ENCODE measurements at regions not wholly inside any gene's neighbourhood (a gene's known extent, or its start where the extent isn't known, plus 50 kb on each side); places are given as distances from the start of the nearest gene placed in this dataset.

GRCh38 chr22:47576908-47577307, 814.5 kb downstream of the TBC1D22A start:
- Histone ChIP-seq H2AK5ac (ENCODE audit: low read depth, low read length) (no peak overlapping the region), H3K27me3 (ENCODE audit: control insufficient read depth in 3 of 3, insufficient read depth in 3 of 3, low read depth in 1 of 3, low read length in 3 of 3) (peaks cover 0 to 1% (median 0%) of the 10 kb centered on the region in 3 experiments), H2AFZ (ENCODE audit: low read length) (no peak overlapping the region), H3K4me2 (ENCODE audit: insufficient read depth, low read length, poor library complexity, severe bottlenecking) (no peak overlapping the region), H3K14ac (ENCODE audit: low read length) (no peak overlapping the region), H3K9ac (ENCODE audit: low read depth, low read length, poor library complexity) (no peak overlapping the region), H3K4me3 (ENCODE audit: low read length in 2 of 2) (peak overlapping the region in 1 of 2 donors; percentile 69), H3K9me3 (replicated peaks in 1 of 2; ENCODE audit: control insufficient read depth in 2 of 2, insufficient read depth in 1 of 2, low read depth in 1 of 2, low read length in 2 of 2) (peaks cover 0 to 27% of the 10 kb centered on the region in 2 donors), H3K27ac (replicated peaks; ENCODE audit: low read length) (no peak overlapping the region), H3K36me3 (replicated peaks in 1 of 2; ENCODE audit: control insufficient read depth in 2 of 2, insufficient read depth in 2 of 2, low read length in 2 of 2) (no peaks in the 10 kb centered on the region), H3K4me1 (ENCODE audit: control insufficient read depth in 2 of 2, insufficient read depth in 1 of 2, low read depth in 1 of 2, low read length in 2 of 2) (no peaks in the 10 kb centered on the region), H3K79me1 (ENCODE audit: low read depth, low read length) (peaks cover 3% of the 10 kb centered on the region), H4K8ac (ENCODE audit: low read depth, low read length) (no peak overlapping the region), H4K91ac (ENCODE audit: low read depth, low read length, poor library complexity) (no peak overlapping the region), H3K4ac (ENCODE audit: low read length) (no peak overlapping the region), H2BK5ac (ENCODE audit: low read length) (no peak overlapping the region), H3K18ac (ENCODE audit: low read length) (no peak overlapping the region), H3K23ac (ENCODE audit: low read depth, low read length, poor library complexity) (no peak overlapping the region), H2BK15ac (ENCODE audit: low read length) (no peak overlapping the region), H2BK12ac (ENCODE audit: low read length) (no peak overlapping the region), H2BK120ac (ENCODE audit: low read depth, low read length) (no peak overlapping the region)
- no peak for DNase-seq (ENCODE audit: low spot score)
- WGBS, 2 donors (ENCODE audit: extremely low coverage in 2 of 2, insufficient read length in 2 of 2, insufficient replicate concordance in 1 of 2) = no CpG with 5 or more reads among the region's 3 CpGs

GRCh38 chr22:47575291-47575690, 812.8 kb downstream of the TBC1D22A start:
- no peak overlapping the region for H4K8ac ChIP-seq (ENCODE audit: low read depth, low read length)
- H3K9me3 ChIP-seq (replicated peaks in 1 of 2; ENCODE audit: control insufficient read depth in 2 of 2, insufficient read depth in 1 of 2, low read depth in 1 of 2, low read length in 2 of 2) = peaks cover 0 to 31% of the 10 kb centered on the region in 2 donors
- H3K4ac ChIP-seq (ENCODE audit: low read length) = no peak overlapping the region
- no peak overlapping the region for H2BK12ac ChIP-seq (ENCODE audit: low read length)
- H4K91ac ChIP-seq (ENCODE audit: low read depth, low read length, poor library complexity) = no peak overlapping the region
- H3K14ac ChIP-seq (ENCODE audit: low read length) = no peak overlapping the region
- no peak for DNase-seq (ENCODE audit: low spot score)
- no peak overlapping the region for H3K9ac ChIP-seq (ENCODE audit: low read depth, low read length, poor library complexity)
- H2AFZ ChIP-seq (ENCODE audit: low read length) = no peak overlapping the region
- no CpG with 5 or more reads among the region's 11 CpGs for WGBS, 2 donors (ENCODE audit: extremely low coverage in 2 of 2, insufficient read length in 2 of 2, insufficient replicate concordance in 1 of 2)
- no peak overlapping the region for H2BK5ac ChIP-seq (ENCODE audit: low read length)
- peaks cover 3% of the 10 kb centered on the region for H3K79me1 ChIP-seq (ENCODE audit: low read depth, low read length)
- no peak overlapping the region for H3K27ac ChIP-seq (replicated peaks; ENCODE audit: low read length)
- no peak overlapping the region for H3K23ac ChIP-seq (ENCODE audit: low read depth, low read length, poor library complexity)
- H3K18ac ChIP-seq (ENCODE audit: low read length) = no peak overlapping the region
- no peak overlapping the region for H2AK5ac ChIP-seq (ENCODE audit: low read depth, low read length)
- no peak overlapping the region for H2BK15ac ChIP-seq (ENCODE audit: low read length)
- H2BK120ac ChIP-seq (ENCODE audit: low read depth, low read length) = no peak overlapping the region
- H3K4me1 ChIP-seq (ENCODE audit: control insufficient read depth in 2 of 2, insufficient read depth in 1 of 2, low read depth in 1 of 2, low read length in 2 of 2) = no peaks in the 10 kb centered on the region
- H3K27me3 ChIP-seq (ENCODE audit: control insufficient read depth in 3 of 3, insufficient read depth in 3 of 3, low read depth in 1 of 3, low read length in 3 of 3) = peaks cover 0 to 1% (median 0%) of the 10 kb centered on the region in 3 experiments
- no peak overlapping the region for H3K4me2 ChIP-seq (ENCODE audit: insufficient read depth, low read length, poor library complexity, severe bottlenecking)
- H3K36me3 ChIP-seq (replicated peaks in 1 of 2; ENCODE audit: control insufficient read depth in 2 of 2, insufficient read depth in 2 of 2, low read length in 2 of 2) = no peaks in the 10 kb centered on the region
- H3K4me3 ChIP-seq (ENCODE audit: low read length in 2 of 2) = peak overlapping the region in 1 of 2 donors; percentile 0

- Histone ChIP-seq H3K4me3 (ENCODE audit: low read length in 2 of 2) (peak overlapping the region in 1 of 2 donors; percentile 32), H2BK15ac (ENCODE audit: low read length) (no peak overlapping the region), H3K27me3 (ENCODE audit: control insufficient read depth in 3 of 3, insufficient read depth in 3 of 3, low read depth in 1 of 3, low read length in 3 of 3) (peaks cover 0 to 1% (median 0%) of the 10 kb centered on the region in 3 experiments), H3K36me3 (replicated peaks in 1 of 2; ENCODE audit: control insufficient read depth in 2 of 2, insufficient read depth in 2 of 2, low read length in 2 of 2) (no peaks in the 10 kb centered on the region), H3K27ac (replicated peaks; ENCODE audit: low read length) (no peak overlapping the region), H3K4me1 (ENCODE audit: control insufficient read depth in 2 of 2, insufficient read depth in 1 of 2, low read depth in 1 of 2, low read length in 2 of 2) (no peaks in the 10 kb centered on the region), H3K14ac (ENCODE audit: low read length) (no peak overlapping the region), H4K91ac (ENCODE audit: low read depth, low read length, poor library complexity) (no peak overlapping the region), H3K18ac (ENCODE audit: low read length) (no peak overlapping the region), H3K9me3 (replicated peaks in 1 of 2; ENCODE audit: control insufficient read depth in 2 of 2, insufficient read depth in 1 of 2, low read depth in 1 of 2, low read length in 2 of 2) (peaks cover 0 to 33% of the 10 kb centered on the region in 2 donors), H4K8ac (ENCODE audit: low read depth, low read length) (no peak overlapping the region), H2AFZ (ENCODE audit: low read length) (no peak overlapping the region), H3K79me1 (ENCODE audit: low read depth, low read length) (peaks cover 3% of the 10 kb centered on the region), H3K9ac (ENCODE audit: low read depth, low read length, poor library complexity) (no peak overlapping the region), H2AK5ac (ENCODE audit: low read depth, low read length) (no peak overlapping the region), H2BK5ac (ENCODE audit: low read length) (no peak overlapping the region), H2BK120ac (ENCODE audit: low read depth, low read length) (no peak overlapping the region), H3K4me2 (ENCODE audit: insufficient read depth, low read length, poor library complexity, severe bottlenecking) (no peak overlapping the region), H2BK12ac (ENCODE audit: low read length) (no peak overlapping the region), H3K4ac (ENCODE audit: low read length) (no peak overlapping the region), H3K23ac (ENCODE audit: low read depth, low read length, poor library complexity) (no peak overlapping the region)
- DNase-seq (ENCODE audit: low spot score) = no peak
- WGBS, 2 donors (ENCODE audit: extremely low coverage in 2 of 2, insufficient read length in 2 of 2, insufficient replicate concordance in 1 of 2) = no CpG with 5 or more reads among the region's 4 CpGs
Measured at GRCh38 chr22:47574556-47574955, 812.1 kb downstream of the TBC1D22A start.

GRCh38 chr22:47573141-47573540, 810.7 kb downstream of the TBC1D22A start:
- no peak overlapping the region for H3K18ac ChIP-seq (ENCODE audit: low read length)
- WGBS, 2 donors (ENCODE audit: extremely low coverage in 2 of 2, insufficient read length in 2 of 2, insufficient replicate concordance in 1 of 2) = no CpG with 5 or more reads among the region's 7 CpGs

More at GRCh38 chr22:47573141-47573540, 810.7 kb downstream of the TBC1D22A start:
- Histone ChIP-seq H4K91ac (ENCODE audit: low read depth, low read length, poor library complexity) (no peak overlapping the region), H4K8ac (ENCODE audit: low read depth, low read length) (no peak overlapping the region), H3K4me3 (ENCODE audit: low read length in 2 of 2) (no peak overlapping the region), H2BK5ac (ENCODE audit: low read length) (no peak overlapping the region), H3K4ac (ENCODE audit: low read length) (no peak overlapping the region), H3K4me1 (ENCODE audit: control insufficient read depth in 2 of 2, insufficient read depth in 1 of 2, low read depth in 1 of 2, low read length in 2 of 2) (no peaks in the 10 kb centered on the region), H3K36me3 (replicated peaks in 1 of 2; ENCODE audit: control insufficient read depth in 2 of 2, insufficient read depth in 2 of 2, low read length in 2 of 2) (no peaks in the 10 kb centered on the region), H3K23ac (ENCODE audit: low read depth, low read length, poor library complexity) (no peak overlapping the region), H2AFZ (ENCODE audit: low read length) (no peak overlapping the region), H3K79me1 (ENCODE audit: low read depth, low read length) (peaks cover 3% of the 10 kb centered on the region), H2AK5ac (ENCODE audit: low read depth, low read length) (no peak overlapping the region), H3K9me3 (replicated peaks in 1 of 2; ENCODE audit: control insufficient read depth in 2 of 2, insufficient read depth in 1 of 2, low read depth in 1 of 2, low read length in 2 of 2) (peaks cover 0 to 42% of the 10 kb centered on the region in 2 donors), H3K4me2 (ENCODE audit: insufficient read depth, low read length, poor library complexity, severe bottlenecking) (no peak overlapping the region), H2BK15ac (ENCODE audit: low read length) (no peak overlapping the region), H3K14ac (ENCODE audit: low read length) (no peak overlapping the region), H3K27me3 (ENCODE audit: control insufficient read depth in 3 of 3, insufficient read depth in 3 of 3, low read depth in 1 of 3, low read length in 3 of 3) (peaks cover 0 to 1% (median 0%) of the 10 kb centered on the region in 3 experiments), H3K9ac (ENCODE audit: low read depth, low read length, poor library complexity) (no peak overlapping the region), H2BK120ac (ENCODE audit: low read depth, low read length) (no peak overlapping the region), H3K27ac (replicated peaks; ENCODE audit: low read length) (no peak overlapping the region), H2BK12ac (ENCODE audit: low read length) (no peak overlapping the region)
- DNase-seq (ENCODE audit: low spot score) = no peak
